ENCODE measurements at regions not wholly inside any gene's neighbourhood (a gene's known extent, or its start where the extent isn't known, plus 50 kb on each side); places are given as distances from the start of the nearest gene placed in this dataset.

- DNase-seq (ENCODE audit: low read depth): no peak
- Histone ChIP-seq H3K36me3 (ENCODE audit: control insufficient read depth, insufficient read depth, low read length) (no peaks in the 10 kb centered on the region), H3K4me3 (ENCODE audit: low read depth, low read length) (no peak overlapping the region), H3K27me3 (ENCODE audit: control insufficient read depth, insufficient read depth, low read length) (no peaks in the 10 kb centered on the region)
- TF ChIP-seq CTCF (IDR thresholded peaks at IDR 0.05; ENCODE audit: insufficient read depth, low read length, poor library complexity, severe bottlenecking): no peak
These were observed 309.7 kb upstream of the NFE2L3 start for GRCh38 chr7:25842201-25842733.

GRCh38 chr7:25843467-25843866 lies 308.5 kb upstream of the NFE2L3 start:
- DNase-seq (ENCODE audit: low read depth): no peak
- no peak overlapping the region for H3K4me3 ChIP-seq (ENCODE audit: low read depth, low read length)
- no peak for TF ChIP-seq CTCF (IDR thresholded peaks at IDR 0.05; ENCODE audit: insufficient read depth, low read length, poor library complexity, severe bottlenecking)
- H3K27me3 ChIP-seq (ENCODE audit: control insufficient read depth, insufficient read depth, low read length): no peaks in the 10 kb centered on the region
- H3K36me3 ChIP-seq (ENCODE audit: control insufficient read depth, insufficient read depth, low read length): no peaks in the 10 kb centered on the region

- DNase-seq (ENCODE audit: low read depth): no peak
- TF ChIP-seq CTCF (IDR thresholded peaks at IDR 0.05; ENCODE audit: insufficient read depth, low read length, poor library complexity, severe bottlenecking): no peak
- no peaks in the 10 kb centered on the region for H3K36me3 ChIP-seq (ENCODE audit: control insufficient read depth, insufficient read depth, low read length)
- H3K4me3 ChIP-seq (ENCODE audit: low read depth, low read length): no peak overlapping the region
- no peaks in the 10 kb centered on the region for H3K27me3 ChIP-seq (ENCODE audit: control insufficient read depth, insufficient read depth, low read length)
These were observed 307.7 kb upstream of the NFE2L3 start for GRCh38 chr7:25844102-25844870.

- Histone ChIP-seq H3K4me3 (ENCODE audit: low read depth, low read length) (no peak overlapping the region), H3K36me3 (ENCODE audit: control insufficient read depth, insufficient read depth, low read length) (no peaks in the 10 kb centered on the region), H3K27me3 (ENCODE audit: control insufficient read depth, insufficient read depth, low read length) (no peaks in the 10 kb centered on the region)
- TF ChIP-seq CTCF (IDR thresholded peaks at IDR 0.05; ENCODE audit: insufficient read depth, low read length, poor library complexity, severe bottlenecking): no peak
- DNase-seq (ENCODE audit: low read depth): no peak
These were observed 306.5 kb upstream of the NFE2L3 start for GRCh38 chr7:25845464-25845863.

GRCh38 chr7:25846722-25847121 lies 305.3 kb upstream of the NFE2L3 start:
- DNase-seq (ENCODE audit: low read depth): no peak
- no peak overlapping the region for H3K4me3 ChIP-seq (ENCODE audit: low read depth, low read length)
- no peak for TF ChIP-seq CTCF (IDR thresholded peaks at IDR 0.05; ENCODE audit: insufficient read depth, low read length, poor library complexity, severe bottlenecking)
- H3K27me3 ChIP-seq (ENCODE audit: control insufficient read depth, insufficient read depth, low read length): no peaks in the 10 kb centered on the region
- no peaks in the 10 kb centered on the region for H3K36me3 ChIP-seq (ENCODE audit: control insufficient read depth, insufficient read depth, low read length)
